ENCODE measurements at regions not wholly inside any gene's neighbourhood (a gene's known extent, or its start where the extent isn't known, plus 50 kb on each side); places are given as distances from the start of the nearest gene placed in this dataset.
"Not testable (repeated sequence)": the region's sequence is repeated elsewhere in the genome, so short reads cannot be mapped to it uniquely, and the experiment has no call there.

DNA sequence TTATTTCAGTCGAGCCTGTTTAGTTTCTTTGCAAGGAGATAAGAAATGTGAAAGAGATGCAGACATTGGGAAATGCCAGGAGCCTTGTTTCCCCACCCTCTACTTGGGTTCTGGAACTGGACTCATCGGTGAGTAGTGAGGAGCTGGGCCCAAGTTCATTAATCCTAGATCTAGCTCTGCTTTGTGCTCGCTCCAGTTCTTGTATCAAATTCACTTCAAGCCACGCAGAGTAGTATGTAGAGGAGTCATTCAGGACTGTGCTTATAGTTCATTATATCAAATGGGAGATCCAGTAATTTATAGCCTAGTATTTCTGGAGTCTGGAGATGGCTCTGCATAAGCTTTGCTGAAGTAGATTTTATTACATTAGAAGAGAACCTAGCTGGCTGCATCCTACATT is 142.5 kb downstream of the RALA start:
- H3K4me1 ChIP-seq (ENCODE audit: control insufficient read depth, extremely low read depth, insufficient read depth, low read length); H3K79me2 ChIP-seq (ENCODE audit: control insufficient read depth, insufficient read depth, low read length); intact Hi-C loops (cut with micrococcal nuclease); H4K20me1 ChIP-seq (replicated peaks; ENCODE audit: control insufficient read depth, extremely low read depth, insufficient read depth, low read length); H3K36me3 ChIP-seq (ENCODE audit: control insufficient read depth in 2 of 2, extremely low read depth in 1 of 2, insufficient read depth in 2 of 2, low read length in 2 of 2); POLR2A ChIA-PET; DNase-seq (ENCODE audit: low read depth, low spot score); H3K9me3 ChIP-seq (replicated peaks; ENCODE audit: control insufficient read depth, insufficient read depth, low read length); H3K4me2 ChIP-seq (ENCODE audit: insufficient read depth, low read length); BruUV-seq (replicated peaks); dilution Hi-C loops (cut with MboI; ENCODE audit: extremely low pct_ligation_motif_present, low sequenced_read_pairs); H3K4me3 ChIP-seq (replicated peaks in 1 of 3; ENCODE audit: insufficient read depth in 1 of 3, low read depth in 1 of 3, low read length in 3 of 3); FAIRE-seq; H3K9me1 ChIP-seq (replicated peaks; ENCODE audit: control insufficient read depth, extremely low read depth, insufficient read depth, low read length); H2AFZ ChIP-seq (ENCODE audit: low read depth, low read length); H3K9ac ChIP-seq (replicated peaks; ENCODE audit: extremely low read depth, insufficient read depth, low read length); H3K27ac ChIP-seq (ENCODE audit: insufficient read depth, low read depth, low read length); CTCF ChIA-PET; H3K27me3 ChIP-seq (ENCODE audit: control insufficient read depth in 2 of 2, insufficient read depth in 2 of 2, low read length in 2 of 2): not testable (repeated sequence)

DNA sequence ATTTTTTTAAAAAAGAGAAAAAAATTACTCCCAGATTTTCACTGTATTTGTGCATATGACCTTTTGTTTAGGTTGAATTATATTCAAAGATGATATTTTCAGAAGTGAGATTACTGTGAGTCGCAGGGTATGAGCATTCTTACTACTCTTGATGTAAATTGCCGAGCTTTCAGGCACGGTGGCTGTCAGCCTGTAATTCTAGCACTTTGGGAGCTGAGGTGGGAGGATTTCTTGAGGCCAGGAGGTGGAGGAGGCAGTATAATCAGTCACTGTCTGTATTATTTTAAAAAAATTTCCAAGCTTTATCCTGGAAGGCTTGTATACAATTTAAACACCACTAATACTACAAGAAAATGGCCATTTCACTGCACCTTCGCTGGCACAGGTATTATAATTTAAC is 145.1 kb downstream of the RALA start:
- CTCF ChIA-PET = interaction anchor here (0.7 kb wide), 1 partner anchor 22 kb away, joined by 3 read pairs; no protein-coding TSS in a partner anchor
- H3K4me2 ChIP-seq (ENCODE audit: insufficient read depth, low read length); DNase-seq (ENCODE audit: low read depth, low spot score); H4K20me1 ChIP-seq (replicated peaks; ENCODE audit: control insufficient read depth, extremely low read depth, insufficient read depth, low read length); H2AFZ ChIP-seq (ENCODE audit: low read depth, low read length); H3K27me3 ChIP-seq (ENCODE audit: control insufficient read depth in 2 of 2, insufficient read depth in 2 of 2, low read length in 2 of 2); dilution Hi-C loops (cut with MboI; ENCODE audit: extremely low pct_ligation_motif_present, low sequenced_read_pairs); BruUV-seq (replicated peaks); POLR2A ChIA-PET; FAIRE-seq; H3K9ac ChIP-seq (replicated peaks; ENCODE audit: extremely low read depth, insufficient read depth, low read length); H3K9me1 ChIP-seq (replicated peaks; ENCODE audit: control insufficient read depth, extremely low read depth, insufficient read depth, low read length); H3K9me3 ChIP-seq (replicated peaks; ENCODE audit: control insufficient read depth, insufficient read depth, low read length); H3K79me2 ChIP-seq (ENCODE audit: control insufficient read depth, insufficient read depth, low read length); H3K4me1 ChIP-seq (ENCODE audit: control insufficient read depth, extremely low read depth, insufficient read depth, low read length); H3K27ac ChIP-seq (ENCODE audit: insufficient read depth, low read depth, low read length); intact Hi-C loops (cut with micrococcal nuclease); H3K4me3 ChIP-seq (replicated peaks in 1 of 3; ENCODE audit: insufficient read depth in 1 of 3, low read depth in 1 of 3, low read length in 3 of 3); H3K36me3 ChIP-seq (ENCODE audit: control insufficient read depth in 2 of 2, extremely low read depth in 1 of 2, insufficient read depth in 2 of 2, low read length in 2 of 2): not testable (repeated sequence)

DNA sequence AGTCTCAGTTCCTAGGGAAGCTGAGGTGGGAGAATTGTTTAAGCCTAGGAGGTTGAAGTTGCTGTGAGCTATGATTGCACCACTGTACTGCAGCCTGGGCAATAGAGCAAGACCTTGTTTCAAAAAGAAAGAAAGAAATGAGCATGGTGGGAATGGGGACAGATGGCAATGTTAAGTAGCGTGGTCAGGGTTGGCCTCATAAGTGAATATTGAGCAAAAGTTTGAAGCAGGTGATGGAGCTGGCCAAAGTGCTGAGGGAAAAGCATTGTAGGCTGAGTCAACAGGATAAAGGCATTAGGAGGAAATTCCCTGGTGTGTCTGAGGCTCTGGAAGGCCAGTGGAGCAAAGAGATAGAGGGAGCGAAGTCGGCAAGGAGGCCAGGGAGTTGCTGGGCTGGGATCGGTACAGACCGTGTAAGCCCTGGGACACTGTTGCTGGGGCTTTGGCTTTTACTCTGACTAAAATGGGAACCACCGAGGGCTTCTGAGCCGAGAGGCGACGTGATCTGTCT is 151.0 kb downstream of the RALA start:
- H3K9me1 ChIP-seq (replicated peaks; ENCODE audit: control insufficient read depth, extremely low read depth, insufficient read depth, low read length); H3K36me3 ChIP-seq (ENCODE audit: control insufficient read depth in 2 of 2, extremely low read depth in 1 of 2, insufficient read depth in 2 of 2, low read length in 2 of 2); H3K4me1 ChIP-seq (ENCODE audit: control insufficient read depth, extremely low read depth, insufficient read depth, low read length); H3K4me3 ChIP-seq (replicated peaks in 1 of 3; ENCODE audit: insufficient read depth in 1 of 3, low read depth in 1 of 3, low read length in 3 of 3); BruUV-seq (replicated peaks); dilution Hi-C loops (cut with MboI; ENCODE audit: extremely low pct_ligation_motif_present, low sequenced_read_pairs); H4K20me1 ChIP-seq (replicated peaks; ENCODE audit: control insufficient read depth, extremely low read depth, insufficient read depth, low read length); H3K9ac ChIP-seq (replicated peaks; ENCODE audit: extremely low read depth, insufficient read depth, low read length); H3K79me2 ChIP-seq (ENCODE audit: control insufficient read depth, insufficient read depth, low read length); DNase-seq (ENCODE audit: low read depth, low spot score); POLR2A ChIA-PET; H3K27ac ChIP-seq (ENCODE audit: insufficient read depth, low read depth, low read length); H2AFZ ChIP-seq (ENCODE audit: low read depth, low read length); intact Hi-C loops (cut with micrococcal nuclease); FAIRE-seq; H3K4me2 ChIP-seq (ENCODE audit: insufficient read depth, low read length); H3K9me3 ChIP-seq (replicated peaks; ENCODE audit: control insufficient read depth, insufficient read depth, low read length); H3K27me3 ChIP-seq (ENCODE audit: control insufficient read depth in 2 of 2, insufficient read depth in 2 of 2, low read length in 2 of 2); CTCF ChIA-PET: not testable (repeated sequence)

All from endothelial cell of umbilical vein (primary cell).